Panc1 (cell line): ENCODE measurements at regions not wholly inside any gene's neighbourhood (a gene's known extent, or its start where the extent isn't known, plus 50 kb on each side); places are given as distances from the start of the nearest gene placed in this dataset.

Source experiments
- ATAC-seq: fragments of 200-7000 bp; cut with Tn5 transposase; 2 replicates; pipeline ENCODE4 v1.9.1; 2020; ENCODE audit warnings: mild to moderate bottlenecking, moderate library complexity
- BruUV-seq: library from RNA; stranded (reverse); fragments of 400-500 nt; replicated peaks from 2 replicates; lab custom pipeline; 2021; lab: Mats Ljungman, UMichigan
- CTCF ChIA-PET: fragments of 300-600 bp; sonication (Branson Sonifier 250); formaldehyde crosslinking; loops from one replicate; lab custom pipeline; 2022; ENCODE audit warnings: antibody characterized with exemption; lab: Charles Lee
- POLR2A ChIA-PET: fragments of 300-600 bp; sonication (Branson Sonifier 250); formaldehyde crosslinking; loops from one replicate; lab custom pipeline; 2022; ENCODE audit warnings: antibody characterized with exemption; lab: Charles Lee
- DNase-seq: peaks from one replicate; pipeline ENCODE4 v3.0.0-alpha.2; 2010; ENCODE audit warnings: low read depth, low spot score
- H3K27ac ChIP-seq: 2 replicates; pipeline ENCODE4 v1.5.1; 2011; ENCODE audit warnings: mild to moderate bottlenecking, low read length, inconsistent platforms
- H3K27me3 ChIP-seq: fragments of 200-500 bp; sonication (Bioruptor generic); 2 replicates; pipeline ENCODE4 v1.6.0; 2014; ENCODE audit warnings: low read length, inconsistent platforms; ENCODE audit not compliant: control insufficient read depth, insufficient read depth
- H3K36me3 ChIP-seq: fragments of 200-500 bp; sonication (Bioruptor generic); 2 replicates; pipeline ENCODE4 v1.5.1; 2014; ENCODE audit warnings: inconsistent platforms, mild to moderate bottlenecking, low read length, moderate library complexity; ENCODE audit not compliant: control insufficient read depth, insufficient read depth
- H3K4me1 ChIP-seq: 2 replicates; pipeline ENCODE4 v1.5.1; 2011; ENCODE audit warnings: inconsistent platforms, mild to moderate bottlenecking, low read length, moderate library complexity; ENCODE audit not compliant: control insufficient read depth, insufficient read depth
- H3K4me3 ChIP-seq, 2 experiments: 2 replicates each; pipeline ENCODE4 v1.5.1; 2011 to 2012; ENCODE audit warnings: low read depth in 2 of 2, low read length in 2 of 2, mild to moderate bottlenecking in 2 of 2, inconsistent platforms in 1 of 2, moderate library complexity in 1 of 2
- H3K9me3 ChIP-seq: fragments of 200-500 bp; sonication (Bioruptor generic); 2 replicates; pipeline ENCODE4 v1.5.1; 2014; ENCODE audit warnings: low read depth, mild to moderate bottlenecking, inconsistent platforms, low read length, moderate library complexity; ENCODE audit not compliant: control insufficient read depth, insufficient read depth
- CTCF ChIP-seq: fragments of 450-650 bp; IDR thresholded peaks from 2 replicates; pipeline ENCODE4 v1.5.1; 2017; ENCODE audit warnings: mild to moderate bottlenecking
- POLR2AphosphoS5 ChIP-seq: IDR thresholded peaks from 2 replicates; pipeline ENCODE4 v1.6.1; 2012; ENCODE audit warnings: mild to moderate bottlenecking, low read depth, low read length, moderate library complexity
- REST ChIP-seq, 2 experiments: IDR thresholded peaks; 2 replicates each; pipeline ENCODE4 v1.6.1; 2011 to 2012; ENCODE audit warnings: low read depth in 2 of 2, control low read depth in 1 of 2, low read length in 1 of 2, mild to moderate bottlenecking in 1 of 2, moderate library complexity in 1 of 2; ENCODE audit not compliant: insufficient read depth in 1 of 2
- SIN3A ChIP-seq: IDR thresholded peaks from 2 replicates; pipeline ENCODE4 v1.6.1; 2012; ENCODE audit warnings: low read depth, mild to moderate bottlenecking, low read length, moderate library complexity, borderline replicate concordance; ENCODE audit not compliant: insufficient read depth
- TCF7L2 ChIP-seq: IDR thresholded peaks from 2 replicates; pipeline ENCODE4 v1.6.1; 2011; ENCODE audit warnings: mild to moderate bottlenecking, low read depth, low read length, inconsistent platforms
- in situ Hi-C: cut with HindIII; loops from 2 replicates; pipeline ENCODE4 v1.10.0; 2016; ENCODE audit warnings: low sequenced_read_pairs, low pct_unique_long_range_greater_than_20kb
- intact Hi-C: fragments of 100-400 bp; cut with micrococcal nuclease; formaldehyde crosslinking; loops from one replicate; pipeline ENCODE4 v1.10.0; 2022; ENCODE audit not compliant: unreplicated experiment

- ChIA-PET CTCF (interaction anchor here (0.7 kb wide), 1 partner anchor 9 kb away, joined by 3 read pairs; no protein-coding TSS in a partner anchor), POLR2A (no interaction called here)
- intact Hi-C loops, result no loop called here
- no peak for DNase-seq
- H3K4me3 ChIP-seq, result no peak overlapping the region
- no peaks in the 10 kb centered on the region for H3K9me3 ChIP-seq
- H3K27me3 ChIP-seq, result peaks cover 6% of the 10 kb centered on the region
- no peak for TF ChIP-seq SIN3A
- no peak for TF ChIP-seq POLR2AphosphoS5
- no peak for TF ChIP-seq CTCF
- TF ChIP-seq TCF7L2, result no peak
- TF ChIP-seq REST (IDR thresholded peaks at IDR 0.05; ENCODE audit: insufficient read depth in 1 of 2, low read depth in 2 of 2, low read length in 1 of 2), result no peak
- peak; percentile 17; the same call in 1 of the 2 replicates for ATAC-seq
- no peak overlapping the region for H3K27ac ChIP-seq
- no peaks in the 10 kb centered on the region for H3K4me1 ChIP-seq
- in situ Hi-C loops, result no loop called here
- no peaks in the 10 kb centered on the region; the same call in 1 of the 2 replicates for H3K36me3 ChIP-seq
- BruUV-seq, result no TSS peak
These were observed 73.9 kb upstream of the VIPR2 start for GRCh38 chr7:159218607-159219006.

- no peaks in the 10 kb centered on the region; the same call in 1 of the 2 replicates for H3K36me3 ChIP-seq
- no peak overlapping the region for H3K4me3 ChIP-seq
- peaks cover 6% of the 10 kb centered on the region for H3K27me3 ChIP-seq
- TF ChIP-seq SIN3A (no peak), REST (IDR thresholded peaks at IDR 0.05; ENCODE audit: insufficient read depth in 1 of 2, low read depth in 2 of 2, low read length in 1 of 2) (no peak), TCF7L2 (no peak), POLR2AphosphoS5 (no peak), CTCF (no peak)
- H3K27ac ChIP-seq, result no peak overlapping the region
- no peaks in the 10 kb centered on the region for H3K9me3 ChIP-seq
- in situ Hi-C loops, result no loop called here
- DNase-seq (no peak), ATAC-seq (peak; percentile 60)
- CTCF ChIA-PET, result interaction anchor here (0.7 kb wide), 1 partner anchor 8 kb away, joined by 3 read pairs; no protein-coding TSS in a partner anchor
- POLR2A ChIA-PET, result no interaction called here
- BruUV-seq, result no TSS peak
- H3K4me1 ChIP-seq, result no peaks in the 10 kb centered on the region
- intact Hi-C loops, result no loop called here
These were observed 73.5 kb upstream of the VIPR2 start for GRCh38 chr7:159218170-159218569.
